ENCODE measurements at regions not wholly inside any gene's neighbourhood (a gene's known extent, or its start where the extent isn't known, plus 50 kb on each side); places are given as distances from the start of the nearest gene placed in this dataset.

- Histone ChIP-seq H3K27ac (ENCODE audit: low read depth in 1 of 2, low read length in 2 of 2) (no peak overlapping the region), H3K4me3 (ENCODE audit: low read length in 2 of 2) (no peak overlapping the region), H3K9me3 (ENCODE audit: control insufficient read depth, low read length) (no peaks in the 10 kb centered on the region), H3K4me1 (ENCODE audit: control insufficient read depth in 1 of 2, insufficient read depth in 2 of 2, low read length in 2 of 2) (no peaks in the 10 kb centered on the region), H3K36me3 (ENCODE audit: control insufficient read depth in 1 of 2, insufficient read depth in 2 of 2, low read length in 1 of 2) (no peaks in the 10 kb centered on the region), H3K27me3 (ENCODE audit: control insufficient read depth in 1 of 2, insufficient read depth in 2 of 2, low read length in 1 of 2) (no peaks in the 10 kb centered on the region)
- WGBS, 2 donors, result 74 to 86% methylated on average over 4 of the region's 4 CpGs
- DNase-seq (no peak), ATAC-seq (ENCODE audit: low FRiP score) (no peak)
- intact Hi-C loops (cut with DNase I), result no loop called here
Observed at GRCh38 chr5:61678966-61679365, 346.9 kb downstream of the ZSWIM6 start.

DNA sequence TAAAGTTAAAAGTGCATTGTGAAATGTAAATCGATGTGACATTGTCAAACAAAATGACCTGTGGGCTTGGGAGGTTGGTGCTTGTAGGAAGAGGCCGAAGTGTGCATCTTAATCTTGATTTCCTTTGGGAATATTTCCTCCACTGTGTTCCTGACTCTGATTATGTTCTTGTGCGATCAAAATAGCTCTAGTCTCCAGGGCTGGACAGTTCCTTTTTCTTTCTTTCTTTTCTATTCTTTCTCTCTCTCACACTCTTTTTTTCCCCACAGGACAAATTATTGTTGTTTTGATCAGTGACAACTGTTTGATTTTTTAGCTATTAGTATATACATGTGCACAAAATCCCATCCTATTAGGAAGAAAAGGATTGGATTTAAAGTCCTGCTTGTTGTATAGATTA, 347.5 kb downstream of the ZSWIM6 start:
- H3K4me3 ChIP-seq (ENCODE audit: low read length in 2 of 2), result no peak overlapping the region
- WGBS, 2 donors, result 53 to 67% methylated on average over 3 of the region's 3 CpGs
- ATAC-seq (ENCODE audit: low FRiP score) (no peak), DNase-seq (no peak)
- no peaks in the 10 kb centered on the region for H3K4me1 ChIP-seq (ENCODE audit: control insufficient read depth in 1 of 2, insufficient read depth in 2 of 2, low read length in 2 of 2)
- no peaks in the 10 kb centered on the region for H3K27me3 ChIP-seq (ENCODE audit: control insufficient read depth in 1 of 2, insufficient read depth in 2 of 2, low read length in 1 of 2)
- no peaks in the 10 kb centered on the region for H3K36me3 ChIP-seq (ENCODE audit: control insufficient read depth in 1 of 2, insufficient read depth in 2 of 2, low read length in 1 of 2)
- no peaks in the 10 kb centered on the region for H3K9me3 ChIP-seq (ENCODE audit: control insufficient read depth, low read length)
- no peak overlapping the region for H3K27ac ChIP-seq (ENCODE audit: low read depth in 1 of 2, low read length in 2 of 2)
- intact Hi-C loops (cut with DNase I), result no loop called here

DNA sequence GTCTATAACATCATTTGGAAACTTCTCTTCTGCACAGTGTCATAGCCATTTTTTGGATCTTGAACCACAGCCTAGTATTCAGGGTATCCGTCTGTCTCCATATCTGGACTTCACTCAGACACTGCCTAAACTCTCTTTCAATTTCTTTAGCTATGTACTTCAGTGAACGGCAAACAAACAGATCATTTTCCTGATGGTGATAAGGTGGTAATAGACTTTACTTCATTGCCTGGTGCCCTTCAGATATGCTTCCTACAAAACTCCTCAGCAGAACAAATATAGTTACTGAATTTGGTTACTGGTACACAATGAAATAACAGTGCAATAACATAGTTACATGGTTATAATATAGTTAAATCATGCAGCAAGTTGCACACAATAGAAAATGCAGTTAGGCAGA, 348.2 kb downstream of the ZSWIM6 start:
- DNase-seq (no peak), ATAC-seq (ENCODE audit: low FRiP score) (no peak)
- WGBS, 2 donors, result 81 to 89% methylated on average over 2 of the region's 2 CpGs
- intact Hi-C loops (cut with DNase I), result no loop called here
- H3K4me3 ChIP-seq (ENCODE audit: low read length in 2 of 2), result no peak overlapping the region
- H3K27ac ChIP-seq (ENCODE audit: low read depth in 1 of 2, low read length in 2 of 2), result no peak overlapping the region
- H3K4me1 ChIP-seq (ENCODE audit: control insufficient read depth in 1 of 2, insufficient read depth in 2 of 2, low read length in 2 of 2), result no peaks in the 10 kb centered on the region
- H3K27me3 ChIP-seq (ENCODE audit: control insufficient read depth in 1 of 2, insufficient read depth in 2 of 2, low read length in 1 of 2), result peaks cover 0 to 2% of the 10 kb centered on the region in 2 donors
- H3K36me3 ChIP-seq (ENCODE audit: control insufficient read depth in 1 of 2, insufficient read depth in 2 of 2, low read length in 1 of 2), result no peaks in the 10 kb centered on the region
- no peaks in the 10 kb centered on the region for H3K9me3 ChIP-seq (ENCODE audit: control insufficient read depth, low read length)

DNA sequence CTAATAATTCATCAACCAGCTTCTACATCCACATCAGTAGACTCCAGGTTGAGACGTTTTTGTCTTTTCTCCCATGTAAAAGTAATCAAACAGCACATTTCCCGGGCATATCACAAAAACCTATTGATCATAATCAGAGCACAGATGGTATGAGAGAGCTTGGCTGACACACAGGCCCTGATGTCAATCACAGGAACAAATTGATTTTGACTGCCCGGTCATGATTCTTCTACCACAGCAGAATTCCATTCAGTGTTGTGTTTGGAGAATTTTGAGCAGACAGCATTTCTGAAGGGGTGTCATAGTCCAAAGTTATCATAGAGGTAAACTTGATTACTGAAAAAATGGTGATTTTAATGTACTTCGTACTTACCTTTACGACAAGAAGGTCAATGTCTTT, 351.1 kb downstream of the ZSWIM6 start:
- no peaks in the 10 kb centered on the region for H3K4me1 ChIP-seq (ENCODE audit: control insufficient read depth in 1 of 2, insufficient read depth in 2 of 2, low read length in 2 of 2)
- intact Hi-C loops (cut with DNase I), result no loop called here
- H3K9me3 ChIP-seq (ENCODE audit: control insufficient read depth, low read length), result no peaks in the 10 kb centered on the region
- no peak for ATAC-seq (ENCODE audit: low FRiP score)
- WGBS, 2 donors, result 66 to 67% methylated on average over 5 of the region's 5 CpGs
- no peak overlapping the region for H3K4me3 ChIP-seq (ENCODE audit: low read length in 2 of 2)
- no peak overlapping the region for H3K27ac ChIP-seq (ENCODE audit: low read depth in 1 of 2, low read length in 2 of 2)
- H3K27me3 ChIP-seq (ENCODE audit: control insufficient read depth in 1 of 2, insufficient read depth in 2 of 2, low read length in 1 of 2), result peaks cover 0 to 2% of the 10 kb centered on the region in 2 donors
- DNase-seq, result no peak
- no peaks in the 10 kb centered on the region for H3K36me3 ChIP-seq (ENCODE audit: control insufficient read depth in 1 of 2, insufficient read depth in 2 of 2, low read length in 1 of 2)

GRCh38 chr5:61683926-61684325, 351.9 kb downstream of the ZSWIM6 start:
- H3K27ac ChIP-seq (ENCODE audit: low read depth in 1 of 2, low read length in 2 of 2), result no peak overlapping the region
- no peaks in the 10 kb centered on the region for H3K9me3 ChIP-seq (ENCODE audit: control insufficient read depth, low read length)
- intact Hi-C loops (cut with DNase I), result no loop called here
- WGBS, 2 donors, result 77 to 88% methylated on average over 2 of the region's 2 CpGs
- no peaks in the 10 kb centered on the region for H3K4me1 ChIP-seq (ENCODE audit: control insufficient read depth in 1 of 2, insufficient read depth in 2 of 2, low read length in 2 of 2)
- no peak for DNase-seq
- H3K27me3 ChIP-seq (ENCODE audit: control insufficient read depth in 1 of 2, insufficient read depth in 2 of 2, low read length in 1 of 2), result peaks cover 0 to 2% of the 10 kb centered on the region in 2 donors
- H3K36me3 ChIP-seq (ENCODE audit: control insufficient read depth in 1 of 2, insufficient read depth in 2 of 2, low read length in 1 of 2), result no peaks in the 10 kb centered on the region
- H3K4me3 ChIP-seq (ENCODE audit: low read length in 2 of 2), result no peak overlapping the region
- no peak for ATAC-seq (ENCODE audit: low FRiP score)

- Histone ChIP-seq H3K4me3 (ENCODE audit: low read length in 2 of 2) (no peak overlapping the region), H3K4me1 (ENCODE audit: control insufficient read depth in 1 of 2, insufficient read depth in 2 of 2, low read length in 2 of 2) (no peaks in the 10 kb centered on the region), H3K27me3 (ENCODE audit: control insufficient read depth in 1 of 2, insufficient read depth in 2 of 2, low read length in 1 of 2) (peaks cover 0 to 2% of the 10 kb centered on the region in 2 donors), H3K27ac (ENCODE audit: low read depth in 1 of 2, low read length in 2 of 2) (no peak overlapping the region), H3K9me3 (ENCODE audit: control insufficient read depth, low read length) (no peaks in the 10 kb centered on the region), H3K36me3 (ENCODE audit: control insufficient read depth in 1 of 2, insufficient read depth in 2 of 2, low read length in 1 of 2) (no peaks in the 10 kb centered on the region)
- DNase-seq, result no peak
- no peak for ATAC-seq (ENCODE audit: low FRiP score)
- intact Hi-C loops (cut with DNase I), result no loop called here
- WGBS, 2 donors, result 59 to 64% methylated on average over 5 of the region's 5 CpGs
Observed at GRCh38 chr5:61686491-61687257, 354.6 kb downstream of the ZSWIM6 start.

DNA sequence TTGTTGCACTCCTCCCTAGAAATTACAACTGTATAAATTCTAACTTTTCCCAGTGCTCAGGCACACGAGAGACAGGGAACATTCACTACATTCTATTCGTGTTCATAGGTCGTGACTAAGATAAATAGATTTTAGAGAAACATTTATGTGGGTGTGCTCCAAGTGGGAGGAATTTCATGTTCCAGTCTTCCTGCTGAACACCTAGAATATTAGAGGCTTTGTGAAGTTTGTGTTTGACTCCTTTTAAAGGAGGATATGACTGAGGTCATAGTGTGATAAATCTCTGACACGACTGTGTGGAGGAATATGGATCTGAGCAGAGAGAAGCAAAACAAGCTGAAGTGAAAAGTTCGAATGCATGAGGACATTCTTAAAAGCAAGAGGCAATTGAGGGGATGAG, 355.3 kb downstream of the ZSWIM6 start:
- no peaks in the 10 kb centered on the region for H3K4me1 ChIP-seq (ENCODE audit: control insufficient read depth in 1 of 2, insufficient read depth in 2 of 2, low read length in 2 of 2)
- WGBS, 2 donors, result 11 to 17% methylated on average over 5 of the region's 5 CpGs
- H3K27ac ChIP-seq (ENCODE audit: low read depth in 1 of 2, low read length in 2 of 2), result no peak overlapping the region
- DNase-seq (no peak), ATAC-seq (ENCODE audit: low FRiP score) (no peak)
- no peaks in the 10 kb centered on the region for H3K36me3 ChIP-seq (ENCODE audit: control insufficient read depth in 1 of 2, insufficient read depth in 2 of 2, low read length in 1 of 2)
- H3K27me3 ChIP-seq (ENCODE audit: control insufficient read depth in 1 of 2, insufficient read depth in 2 of 2, low read length in 1 of 2), result peaks cover 0 to 2% of the 10 kb centered on the region in 2 donors
- intact Hi-C loops (cut with DNase I), result no loop called here
- no peak overlapping the region for H3K4me3 ChIP-seq (ENCODE audit: low read length in 2 of 2)
- no peaks in the 10 kb centered on the region for H3K9me3 ChIP-seq (ENCODE audit: control insufficient read depth, low read length)

GRCh38 chr5:61689153-61689846, 357.2 kb downstream of the ZSWIM6 start:
- DNase-seq (no peak), ATAC-seq (ENCODE audit: low FRiP score) (no peak)
- Histone ChIP-seq H3K36me3 (ENCODE audit: control insufficient read depth in 1 of 2, insufficient read depth in 2 of 2, low read length in 1 of 2) (no peaks in the 10 kb centered on the region), H3K27me3 (ENCODE audit: control insufficient read depth in 1 of 2, insufficient read depth in 2 of 2, low read length in 1 of 2) (peaks cover 0 to 2% of the 10 kb centered on the region in 2 donors), H3K4me3 (ENCODE audit: low read length in 2 of 2) (no peak overlapping the region), H3K4me1 (ENCODE audit: control insufficient read depth in 1 of 2, insufficient read depth in 2 of 2, low read length in 2 of 2) (no peaks in the 10 kb centered on the region), H3K27ac (ENCODE audit: low read depth in 1 of 2, low read length in 2 of 2) (no peak overlapping the region), H3K9me3 (ENCODE audit: control insufficient read depth, low read length) (no peaks in the 10 kb centered on the region)
- intact Hi-C loops (cut with DNase I), result no loop called here
- 64 to 65% methylated on average over 3 of the region's 3 CpGs for WGBS, 2 donors
